CD14-positive monocyte (primary cell): ENCODE measurements at regions not wholly inside any gene's neighbourhood (a gene's known extent, or its start where the extent isn't known, plus 50 kb on each side); places are given as distances from the start of the nearest gene placed in this dataset.

ENCODE experiments used
- DNase-seq, 3 donors: peaks; one replicate each; pipeline ENCODE4 v3.0.0-alpha.2; 2011 to 2022
- H2AFZ ChIP-seq: 2 replicates; pipeline ENCODE4 v1.6.0; 2012; ENCODE audit warnings: mild to moderate bottlenecking, low read depth, low read length, inconsistent platforms; ENCODE audit not compliant: insufficient read depth, poor library complexity, severe bottlenecking
- H3K27ac ChIP-seq, 2 donors: 1 replicate in 1 of 2; 2 replicates in 1 of 2; pipeline ENCODE4 v1.5.1; 2012 to 2013; ENCODE audit warnings: low read length in 2 of 2, control low read depth in 1 of 2, inconsistent platforms in 1 of 2, low read depth in 1 of 2, mild to moderate bottlenecking in 1 of 2
- H3K27me3 ChIP-seq, 2 donors: one replicate each; pipeline versions ENCODE4 v1.6.0 to v1.6.1; 2011 to 2013; ENCODE audit warnings: low read length in 2 of 2; ENCODE audit not compliant: control insufficient read depth in 2 of 2, insufficient read depth in 2 of 2
- H3K36me3 ChIP-seq, 2 donors: replicated peaks in 1 of 2; 1 replicate in 1 of 2; 2 replicates in 1 of 2; pipeline versions ENCODE4 v1.5.1 to v1.6.1; 2012 to 2013; ENCODE audit warnings: low read length in 2 of 2, control low read depth in 1 of 2, inconsistent platforms in 1 of 2, mild to moderate bottlenecking in 1 of 2; ENCODE audit not compliant: insufficient read depth in 2 of 2, control insufficient read depth in 1 of 2
- H3K4me1 ChIP-seq, 2 donors: 1 replicate in 1 of 2; 2 replicates in 1 of 2; pipeline versions ENCODE4 v1.5.1 to v1.6.1; 2012 to 2013; ENCODE audit warnings: low read length in 2 of 2, control low read depth in 1 of 2, inconsistent platforms in 1 of 2, mild to moderate bottlenecking in 1 of 2, moderate library complexity in 1 of 2; ENCODE audit not compliant: insufficient read depth in 2 of 2, control insufficient read depth in 1 of 2
- H3K4me2 ChIP-seq: replicated peaks from 2 replicates; pipeline ENCODE3; 2012; ENCODE audit warnings: low read length, moderate library complexity, mild to moderate bottlenecking; ENCODE audit not compliant: poor library complexity, severe bottlenecking; ENCODE audit errors: extremely low read depth
- H3K4me3 ChIP-seq, 3 experiments: fragments of 200-600 bp in 1 of 3; sonication (generic) in 1 of 3; replicated peaks in 1 of 3; 1 replicate in 2 of 3; 2 replicates in 1 of 3; pipeline ENCODE4 v1.5.1; 2011 to 2013; ENCODE audit warnings: low read length in 3 of 3, mild to moderate bottlenecking in 3 of 3, control low read depth in 2 of 3, low read depth in 2 of 3, inconsistent platforms in 1 of 3, moderate library complexity in 1 of 3
- H3K79me2 ChIP-seq: 2 replicates; pipeline ENCODE4 v1.6.0; 2012; ENCODE audit warnings: mild to moderate bottlenecking, control low read depth, inconsistent platforms, low read length, moderate library complexity; ENCODE audit not compliant: insufficient read depth
- H3K9ac ChIP-seq: 2 replicates; pipeline ENCODE4 v1.6.0; 2017; ENCODE audit warnings: low read length, mild to moderate bottlenecking; ENCODE audit not compliant: insufficient read depth, poor library complexity, severe bottlenecking
- H3K9me3 ChIP-seq, 2 donors: replicated peaks in 1 of 2; 1 replicate in 1 of 2; 2 replicates in 1 of 2; pipeline versions ENCODE4 v1.5.1 to v1.6.1; 2012 to 2013; ENCODE audit warnings: low read length in 2 of 2, control low read depth in 1 of 2; ENCODE audit not compliant: control insufficient read depth in 1 of 2, insufficient read depth in 1 of 2
- H4K20me1 ChIP-seq: 2 replicates; pipeline ENCODE4 v1.6.0; 2012; ENCODE audit warnings: mild to moderate bottlenecking, low read length, control low read depth, moderate library complexity; ENCODE audit not compliant: insufficient read depth
- H3K27ac Mint-ChIP-seq, 7 donors: one replicate each; pipeline ENCODE4 v1.8.0; 2020; ENCODE audit warnings: mild to moderate bottlenecking in 7 of 7, mixed read lengths in 7 of 7, moderate library complexity in 6 of 7, inconsistent platforms in 2 of 7
- H3K27me3 Mint-ChIP-seq, 3 donors: one replicate each; pipeline ENCODE4 v1.8.0; 2021 to 2022; ENCODE audit warnings: low read depth in 3 of 3, mild to moderate bottlenecking in 3 of 3, mixed read lengths in 3 of 3, moderate library complexity in 3 of 3, inconsistent platforms in 1 of 3
- H3K36me3 Mint-ChIP-seq, 2 donors: one replicate each; pipeline ENCODE4 v1.8.0; 2020; ENCODE audit warnings: mixed read lengths in 2 of 2, inconsistent platforms in 1 of 2, mild to moderate bottlenecking in 1 of 2
- H3K4me1 Mint-ChIP-seq: one replicate; pipeline ENCODE4 v1.8.0; 2020; ENCODE audit warnings: mild to moderate bottlenecking, mixed read lengths
- H3K4me3 Mint-ChIP-seq, 2 donors: one replicate each; pipeline ENCODE4 v1.8.0; 2020; ENCODE audit warnings: mild to moderate bottlenecking in 2 of 2, mixed read lengths in 2 of 2, moderate library complexity in 1 of 2
- H3K9me3 Mint-ChIP-seq, 7 donors: one replicate each; pipeline ENCODE4 v1.8.0; 2020 to 2022; ENCODE audit warnings: mixed read lengths in 7 of 7, mild to moderate bottlenecking in 6 of 7, moderate library complexity in 6 of 7, inconsistent platforms in 2 of 7
- CTCF ChIP-seq: fragments of 200-600 bp; IDR thresholded peaks from one replicate; pipeline ENCODE4 v1.8.0; 2022; ENCODE audit warnings: antibody characterized with exemption, mild to moderate bottlenecking
- WGBS: methylation state at CpG from one replicate; pipeline ENCODE4 v1.1.5; 2013; ENCODE audit warnings: missing lambda C conversion rate; ENCODE audit not compliant: insufficient coverage; 5-methylcytosine and 5-hydroxymethylcytosine counted together
- intact Hi-C, 2 donors: fragments of 100-400 bp; cut with micrococcal nuclease; formaldehyde crosslinking; loops; one replicate each; pipeline versions ENCODE4 v1.15.0 to v1.15.1; 2023

- no peak for TF ChIP-seq CTCF
- Histone ChIP-seq H3K4me1 (peaks cover 11 to 13% of the 10 kb centered on the region in 2 donors), H3K9me3 (peaks cover 0 to 7% of the 10 kb centered on the region in 2 donors), H3K4me2 (no peak overlapping the region), H3K4me3 (no peak overlapping the region), H3K9ac (no peak overlapping the region), H4K20me1 (no peaks in the 10 kb centered on the region), H2AFZ (no peak overlapping the region), H3K27me3 (no peaks in the 10 kb centered on the region), H3K79me2 (no peaks in the 10 kb centered on the region), H3K27ac (no peak overlapping the region), H3K36me3 (no peaks in the 10 kb centered on the region)
- Mint-ChIP-seq H3K36me3 (no peaks in the 10 kb centered on the region), H3K27me3 (peaks cover 0 to 12% (median 9%) of the 10 kb centered on the region in 3 donors), H3K4me3 (no peak overlapping the region), H3K9me3 (peaks cover 0 to 5% (median 2%) of the 10 kb centered on the region in 7 donors), H3K27ac (peak overlapping the region in 1 of 7 donors; percentile 5), H3K4me1 (peaks cover 18% of the 10 kb centered on the region)
- no CpG with 5 or more reads among the region's 1 CpG for WGBS
- DNase-seq = no peak
- intact Hi-C loops = no loop called here
Measured at GRCh38 chr3:193910310-193910709, 225.6 kb upstream of the HES1 start.

DNA sequence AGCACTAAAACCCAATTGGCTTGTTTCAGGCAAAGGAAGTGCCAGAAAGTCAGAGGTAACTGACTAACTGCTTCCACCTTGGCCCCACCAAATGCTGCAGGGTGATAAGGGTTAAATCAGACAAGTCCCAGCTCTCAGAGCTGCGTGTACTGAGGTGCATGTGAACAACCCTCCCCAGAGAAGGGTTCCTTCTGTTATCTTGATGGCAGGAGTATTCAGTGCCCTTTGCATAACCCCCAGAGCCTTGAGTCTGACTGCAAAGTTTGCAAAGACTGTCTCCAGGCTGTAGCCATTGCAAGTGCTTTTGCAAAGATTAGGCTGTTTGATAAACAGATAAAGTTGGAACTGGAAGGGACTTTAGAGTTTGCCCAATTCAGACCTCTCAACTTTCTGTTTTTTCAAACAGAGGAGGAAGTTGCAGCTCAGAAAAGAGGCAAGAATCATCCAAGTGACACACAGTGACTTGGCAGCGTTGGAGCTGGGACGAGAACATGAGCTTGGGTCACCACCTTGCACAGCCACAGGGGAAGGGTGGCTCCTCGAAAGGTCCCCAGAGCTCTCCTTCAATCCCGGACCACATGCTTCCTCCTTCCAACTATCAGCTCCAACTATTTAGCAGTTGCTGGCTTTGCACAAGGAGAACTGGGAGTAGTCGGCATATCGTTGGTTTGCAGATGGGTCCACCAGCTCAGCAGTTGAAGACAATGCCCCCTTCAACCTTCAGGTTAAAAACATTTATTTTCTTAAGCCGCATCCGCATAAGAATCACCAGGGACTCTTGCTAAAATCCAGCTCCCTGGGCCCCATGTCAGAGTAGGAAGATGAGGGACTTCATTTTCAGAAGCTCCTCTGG lies 224.8 kb upstream of the HES1 start:
- peaks cover 0 to 7% of the 10 kb centered on the region in 2 donors for H3K9me3 ChIP-seq
- peaks cover 11 to 13% of the 10 kb centered on the region in 2 donors for H3K4me1 ChIP-seq
- no peaks in the 10 kb centered on the region for H3K27me3 ChIP-seq
- peak overlapping the region; percentile 32 for H2AFZ ChIP-seq
- Mint-ChIP-seq H3K4me1 (peaks cover 18% of the 10 kb centered on the region), H3K36me3 (no peaks in the 10 kb centered on the region), H3K27me3 (peaks cover 0 to 12% (median 7%) of the 10 kb centered on the region in 3 donors), H3K27ac (peak overlapping the region in 4 of 7 donors; percentile 19 to 31 (median 24)), H3K4me3 (peak overlapping the region in 1 of 2 donors; percentile 17), H3K9me3 (peaks cover 0 to 5% (median 2%) of the 10 kb centered on the region in 7 donors)
- no peak for TF ChIP-seq CTCF
- no peaks in the 10 kb centered on the region for H3K36me3 ChIP-seq
- WGBS = 28% methylated on average over 5 of the region's 9 CpGs
- intact Hi-C loops = no loop called here
- no peaks in the 10 kb centered on the region for H4K20me1 ChIP-seq
- no peak overlapping the region for H3K27ac ChIP-seq
- no peak overlapping the region for H3K4me3 ChIP-seq
- H3K79me2 ChIP-seq = no peaks in the 10 kb centered on the region
- H3K4me2 ChIP-seq = no peak overlapping the region
- peak; percentile 11 to 26 (median 12) for DNase-seq
- H3K9ac ChIP-seq = no peak overlapping the region
